HG02798 (cell line): ENCODE measurements at regions not wholly inside any gene's neighbourhood (a gene's known extent, or its start where the extent isn't known, plus 50 kb on each side); places are given as distances from the start of the nearest gene placed in this dataset.
A peak's percentile ranks its signal among the peaks of the same experiment; 100 is the strongest.
"Not testable (repeated sequence)": the region's sequence is repeated elsewhere in the genome, so short reads cannot be mapped to it uniquely, and the experiment has no call there.

Experiments
- ATAC-seq: cut with Tn5 transposase; IDR thresholded peaks from one replicate; pipeline ENCODE4 v1.9.1; 2021; ENCODE audit warnings: mild to moderate bottlenecking; ENCODE audit not compliant: unreplicated experiment, poor library complexity

DNA sequence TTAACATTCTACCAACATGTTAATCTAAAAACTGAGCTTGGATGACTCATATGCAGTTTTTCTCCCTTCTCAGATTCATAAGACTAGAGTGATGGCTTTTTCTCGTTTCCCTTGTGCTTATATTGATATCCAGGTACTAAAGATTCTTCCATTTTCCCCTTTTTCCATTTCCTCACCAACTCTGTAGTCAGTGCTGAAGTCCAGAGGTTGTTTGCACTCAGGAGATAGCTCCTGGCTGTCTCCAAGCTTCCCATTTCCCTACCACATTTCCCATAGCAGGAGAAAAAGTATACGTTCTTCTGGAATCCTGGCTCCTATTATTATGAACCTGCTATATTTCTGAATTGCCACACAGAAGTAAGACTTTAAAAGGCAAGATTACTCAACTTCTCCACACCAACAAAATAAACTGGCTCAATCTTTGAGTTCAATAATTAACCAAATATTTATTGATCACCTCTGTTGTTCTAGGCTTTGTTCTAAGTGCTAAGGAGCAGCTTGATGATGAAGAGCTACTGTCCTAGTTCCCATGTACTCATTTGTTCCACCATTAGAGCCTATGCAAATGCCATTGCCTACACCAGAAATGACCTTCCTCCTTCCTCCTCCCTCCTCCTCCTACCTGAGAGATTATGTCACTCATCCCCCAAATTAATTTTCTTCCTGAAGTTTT lies 454.4 kb upstream of the RPS6KA3 start:
- no peak for ATAC-seq

DNA sequence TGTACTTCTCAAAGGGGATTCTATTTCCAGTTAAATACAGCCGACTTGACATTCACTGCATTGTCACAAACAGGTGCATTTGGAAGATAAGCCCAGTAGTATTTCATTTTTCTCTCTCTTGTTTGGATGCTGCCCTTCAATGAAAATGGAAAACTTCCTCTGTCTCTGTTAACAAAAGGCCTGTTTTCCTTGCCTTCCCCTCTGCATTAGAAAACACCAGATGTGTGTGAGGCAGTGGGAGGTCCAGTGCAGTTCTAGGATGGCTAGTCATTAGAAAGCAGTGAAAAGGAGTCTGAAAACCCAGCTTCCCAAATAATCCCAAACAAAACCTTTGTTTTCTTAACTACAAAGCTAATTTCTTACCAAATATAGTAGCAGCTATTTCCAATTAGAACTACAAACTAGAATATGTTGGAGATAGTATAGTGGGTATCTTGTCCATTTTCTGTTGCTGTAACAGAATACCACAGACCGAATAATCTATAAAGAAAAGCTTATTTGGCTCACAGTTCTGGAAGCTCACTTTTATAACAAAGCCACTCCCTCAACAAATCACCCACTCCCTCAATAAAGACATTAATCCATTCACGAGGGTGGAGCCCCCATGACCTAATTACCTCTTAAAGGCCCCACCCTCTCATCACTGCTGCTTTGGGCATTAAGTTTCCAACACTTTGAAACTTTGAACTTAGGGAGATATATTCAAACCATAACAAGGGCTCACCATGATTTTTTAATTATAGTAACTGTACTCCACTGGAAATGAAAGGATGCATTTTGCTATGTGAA lies 452.1 kb upstream of the RPS6KA3 start:
- ATAC-seq, result no peak

DNA sequence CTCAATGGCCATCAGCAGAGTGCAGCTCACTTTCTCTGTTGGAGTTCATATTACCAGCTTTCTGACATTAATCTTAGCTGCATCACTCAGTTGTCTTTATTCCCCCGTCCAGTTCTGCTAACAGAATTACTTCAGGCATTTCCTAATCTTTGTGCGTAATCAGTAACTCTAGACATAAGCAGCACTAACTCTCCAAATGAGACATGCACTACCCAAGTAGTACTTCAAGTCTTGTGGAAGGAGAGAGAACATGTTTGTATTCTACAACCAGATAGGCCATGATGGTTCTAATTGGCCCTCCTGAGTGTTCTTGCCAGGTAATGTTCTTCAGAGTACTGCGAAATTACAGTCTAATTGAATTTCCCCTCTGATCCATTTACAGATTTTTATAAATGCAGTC lies 448.5 kb upstream of the RPS6KA3 start:
- ATAC-seq, result no peak

DNA sequence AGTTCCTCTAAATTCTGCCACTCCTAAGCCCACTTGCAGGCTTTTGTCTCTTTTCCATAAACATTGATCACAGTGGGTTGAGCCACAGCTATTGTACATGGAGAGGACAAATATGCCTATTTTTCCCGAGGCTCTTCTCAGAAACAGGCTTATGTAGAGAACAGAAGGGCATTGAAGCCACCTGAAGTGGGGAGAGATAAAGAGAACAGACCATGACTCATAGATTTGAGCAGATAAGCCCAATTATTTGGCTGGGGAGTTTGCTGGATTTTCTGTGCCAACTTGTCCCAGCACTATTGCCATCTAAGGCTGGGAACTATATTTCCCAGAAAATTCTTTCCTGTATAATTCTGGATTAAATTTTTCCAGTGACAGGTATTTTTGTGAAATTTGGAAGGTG lies 446.1 kb upstream of the RPS6KA3 start:
- no peak for ATAC-seq

DNA sequence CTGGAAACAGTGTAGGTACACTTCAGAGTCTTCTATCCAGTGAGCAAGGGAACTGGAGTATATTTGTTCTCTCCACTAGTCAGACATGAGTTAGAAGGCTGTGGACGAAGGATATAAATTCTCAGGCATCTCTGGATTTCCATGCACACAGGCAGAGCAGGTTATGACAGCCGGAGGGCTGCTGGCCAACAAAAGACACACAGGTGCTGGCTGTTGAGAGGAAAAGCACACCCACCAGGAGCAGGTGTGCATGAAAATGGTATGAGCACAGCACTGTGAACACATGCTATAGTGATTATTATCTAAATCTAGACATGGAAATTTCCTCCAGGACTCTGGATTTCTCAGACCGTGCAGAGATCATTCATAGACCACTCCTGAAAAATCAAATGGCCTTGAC lies 444.7 kb upstream of the RPS6KA3 start:
- ATAC-seq, result no peak

DNA sequence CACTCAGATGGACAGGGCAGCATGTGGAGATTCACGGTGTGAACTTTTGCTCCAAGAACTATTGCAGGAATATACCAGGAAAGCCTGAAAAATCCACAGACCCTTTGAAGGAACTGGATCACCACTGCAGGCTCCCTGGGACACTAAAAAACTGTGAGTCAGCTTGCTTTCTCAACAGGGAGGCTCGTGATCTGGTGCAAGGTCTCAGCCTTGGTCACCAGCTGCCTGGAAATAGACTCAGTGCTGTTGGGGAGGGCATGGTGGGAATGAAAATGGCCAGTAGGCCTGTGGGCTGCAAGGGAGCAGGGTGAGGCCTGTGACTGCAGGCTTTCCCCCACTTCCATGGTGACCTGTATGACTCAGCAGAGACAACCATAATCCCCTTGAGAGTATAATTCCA lies 426.4 kb upstream of the RPS6KA3 start:
- ATAC-seq, result no peak

DNA sequence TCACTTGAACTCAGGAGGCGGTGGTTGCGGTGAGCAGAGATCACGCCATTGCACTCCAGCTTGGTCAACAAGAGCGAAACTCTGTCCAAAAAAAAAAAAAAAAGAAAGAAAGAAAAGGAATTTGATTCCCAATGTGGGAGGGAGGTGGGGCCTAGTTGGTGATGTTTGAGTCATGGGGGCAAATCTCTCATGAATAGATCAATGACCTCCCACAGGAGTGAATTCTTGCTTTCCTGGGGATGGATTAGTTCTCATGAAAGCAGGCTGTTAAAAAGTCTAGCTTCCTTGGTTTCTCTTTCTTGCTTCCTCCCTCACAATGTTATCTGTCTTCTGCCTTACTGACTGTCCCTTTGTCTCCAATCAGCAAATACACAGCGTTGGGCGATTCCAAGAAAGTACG lies 419.5 kb upstream of the RPS6KA3 start:
- ATAC-seq, result no peak

DNA sequence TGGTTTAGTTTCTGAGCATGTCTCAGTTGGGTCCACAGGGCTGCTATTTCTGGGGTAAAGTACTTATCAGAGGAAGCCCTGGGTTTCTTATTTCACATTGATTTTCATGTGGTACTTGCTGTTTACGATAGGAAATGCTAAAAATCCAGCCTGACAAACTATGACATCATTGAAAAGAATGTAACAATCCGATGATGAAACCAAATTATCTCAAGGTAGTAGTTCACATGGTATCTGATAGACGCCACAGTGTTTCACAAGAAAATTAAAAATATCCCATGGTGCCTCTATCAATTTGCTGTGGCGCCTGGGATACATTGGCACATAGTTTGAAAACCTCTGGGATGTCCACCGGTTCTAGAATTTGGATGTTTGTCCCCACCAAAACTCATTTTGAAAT lies 418.9 kb upstream of the RPS6KA3 start:
- ATAC-seq, result no peak

DNA sequence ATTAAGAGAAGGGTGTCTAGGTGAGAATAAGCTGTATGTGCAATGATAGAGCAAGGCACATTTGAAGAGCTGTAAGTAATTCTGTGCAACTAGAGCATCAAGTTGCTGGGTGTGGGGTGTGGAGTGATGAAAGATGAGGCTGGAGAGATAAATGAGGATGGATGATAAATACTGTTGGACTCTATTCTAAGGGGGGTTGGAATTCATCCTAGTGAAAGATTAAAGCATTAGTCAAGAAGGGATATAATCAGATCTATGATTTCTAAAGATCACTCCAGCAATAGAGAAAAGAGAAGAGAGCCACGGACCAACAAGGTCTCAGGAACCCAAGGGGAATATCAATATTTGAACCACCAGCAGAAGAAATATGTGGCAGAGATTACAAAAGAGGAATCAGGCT lies 415.0 kb upstream of the RPS6KA3 start:
- ATAC-seq, result no peak

DNA sequence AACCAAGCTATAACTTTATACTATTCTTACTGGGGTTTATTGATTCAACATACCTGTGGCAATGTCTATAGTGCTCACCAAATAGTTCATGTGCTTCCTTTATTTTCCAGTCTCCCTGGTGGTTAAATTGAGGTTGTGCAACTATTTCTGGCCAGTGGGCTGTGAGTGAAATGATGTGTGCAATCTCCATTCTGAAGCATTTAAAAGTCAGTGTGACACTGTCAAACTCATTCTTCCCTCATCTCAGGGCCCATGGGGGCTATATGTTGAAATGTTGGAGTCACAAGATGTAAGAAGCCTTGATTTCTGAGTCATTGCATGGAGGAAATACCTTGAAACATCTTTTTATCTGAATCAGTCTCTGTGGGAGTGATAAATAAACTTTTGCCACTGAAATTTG lies 414.3 kb upstream of the RPS6KA3 start:
- no peak for ATAC-seq

DNA sequence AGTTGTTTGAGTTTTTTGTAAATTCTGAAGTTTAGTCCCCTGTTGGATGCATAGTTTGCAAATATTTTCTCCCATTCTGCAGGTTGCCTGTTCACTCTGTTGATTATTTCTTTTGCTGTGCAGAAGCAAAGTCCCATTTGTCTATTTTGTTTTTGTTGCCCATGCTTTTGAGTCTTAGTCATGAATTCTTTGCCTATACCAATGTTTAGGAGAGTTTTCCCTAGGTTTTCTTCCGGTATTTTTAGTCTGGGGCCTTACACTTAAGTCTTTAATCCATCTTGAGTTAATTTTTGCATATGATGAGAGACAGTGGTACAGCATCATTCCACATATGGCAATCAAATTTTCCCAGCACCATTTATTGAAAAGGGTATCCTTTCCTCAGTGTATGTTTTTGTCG lies 405.8 kb upstream of the RPS6KA3 start:
- ATAC-seq, result no peak

DNA sequence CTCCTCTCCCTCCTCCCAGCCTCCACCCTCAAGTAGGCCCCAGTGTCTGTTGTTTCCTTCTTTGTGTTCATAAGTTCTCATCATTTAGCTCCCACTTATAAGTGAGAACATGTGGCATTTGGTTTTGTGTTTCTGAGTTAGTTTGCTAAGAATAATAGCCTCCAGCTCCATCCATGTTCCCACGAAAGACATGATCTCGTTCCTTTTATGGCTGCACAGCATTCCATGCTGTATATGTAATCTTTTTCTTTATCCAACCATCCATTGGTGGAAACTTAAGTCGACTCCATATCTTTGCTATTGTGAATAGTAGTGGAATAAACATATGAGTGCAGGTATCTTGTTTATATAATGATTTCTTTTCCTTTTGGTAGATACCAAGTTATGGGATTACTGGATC lies 405.0 kb upstream of the RPS6KA3 start:
- ATAC-seq, result not testable (repeated sequence)

DNA sequence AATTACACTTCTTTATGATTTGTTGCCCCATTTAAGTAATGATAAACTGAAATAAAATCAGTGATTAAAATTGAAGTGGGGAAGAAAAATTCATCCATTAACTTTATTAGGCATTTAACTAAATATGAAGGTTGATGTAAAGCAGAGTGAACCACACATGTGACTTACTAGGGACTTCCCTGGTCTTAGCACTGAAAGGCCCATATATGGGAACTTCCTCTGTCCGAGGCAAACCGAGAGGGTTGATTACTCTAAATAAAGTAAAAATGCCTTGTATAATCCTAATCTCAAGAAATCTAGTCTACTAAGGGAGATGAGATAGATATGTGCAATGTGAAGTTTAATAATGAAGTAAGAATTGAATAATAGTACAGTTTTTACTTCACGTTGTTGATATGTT lies 403.9 kb upstream of the RPS6KA3 start:
- ATAC-seq, result peak; percentile 43

DNA sequence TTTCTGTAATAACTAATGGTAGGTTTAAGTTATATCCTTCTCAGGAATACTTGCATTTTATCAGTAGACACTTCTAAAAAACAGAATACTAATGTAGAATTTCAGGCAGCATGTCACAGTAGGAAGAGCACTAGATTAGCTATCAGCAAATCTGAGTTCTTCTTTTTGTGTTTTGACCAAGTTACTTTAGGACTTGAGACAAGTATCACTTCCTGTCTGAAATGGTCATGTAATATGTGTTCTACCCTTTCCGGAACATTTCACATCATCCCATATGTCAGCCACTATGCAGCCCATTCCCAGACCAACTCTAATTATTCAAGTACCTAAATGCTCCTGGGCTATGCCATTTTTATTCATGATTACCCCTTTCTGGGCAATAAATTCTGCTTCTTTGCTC lies 401.8 kb upstream of the RPS6KA3 start:
- no peak for ATAC-seq

DNA sequence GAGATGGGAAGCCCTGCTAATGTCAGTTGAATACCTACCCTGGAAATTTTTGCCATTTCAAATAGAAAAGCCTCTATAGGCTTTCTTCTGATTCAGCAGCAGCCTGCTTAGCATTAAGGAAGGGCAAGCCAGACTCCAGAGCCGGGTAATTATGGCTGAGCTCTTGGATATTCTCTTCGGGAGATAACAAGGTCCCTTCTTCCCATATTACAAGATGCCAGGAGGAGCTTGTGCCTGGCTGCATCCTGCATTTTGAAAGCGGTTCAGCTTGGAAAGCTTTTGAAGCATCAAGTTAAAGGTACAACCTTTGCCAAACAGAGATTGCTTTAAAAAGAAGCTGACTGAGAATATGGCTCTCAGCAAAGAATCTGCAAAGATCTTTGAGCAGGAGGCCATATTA lies 399.6 kb upstream of the RPS6KA3 start:
- no peak for ATAC-seq

DNA sequence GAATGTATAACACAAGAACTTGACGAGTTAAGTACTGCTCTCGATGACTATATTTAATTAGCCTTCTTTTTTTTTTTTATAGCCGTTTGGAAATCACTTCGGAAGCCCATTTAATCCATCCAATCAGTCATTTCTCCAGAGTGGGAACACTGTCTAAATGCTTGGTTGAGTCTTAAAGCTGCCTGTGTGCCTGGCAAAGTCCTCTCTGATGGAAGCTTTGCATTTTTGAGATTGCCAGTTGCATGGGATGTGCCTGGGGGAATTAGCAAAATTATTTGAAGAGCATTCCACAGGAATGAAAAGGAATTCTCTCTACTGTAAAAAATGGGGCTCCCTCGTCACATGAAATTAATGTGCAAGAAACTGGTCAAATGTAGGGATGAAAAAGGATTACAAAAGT lies 398.8 kb upstream of the RPS6KA3 start:
- ATAC-seq, result no peak

DNA sequence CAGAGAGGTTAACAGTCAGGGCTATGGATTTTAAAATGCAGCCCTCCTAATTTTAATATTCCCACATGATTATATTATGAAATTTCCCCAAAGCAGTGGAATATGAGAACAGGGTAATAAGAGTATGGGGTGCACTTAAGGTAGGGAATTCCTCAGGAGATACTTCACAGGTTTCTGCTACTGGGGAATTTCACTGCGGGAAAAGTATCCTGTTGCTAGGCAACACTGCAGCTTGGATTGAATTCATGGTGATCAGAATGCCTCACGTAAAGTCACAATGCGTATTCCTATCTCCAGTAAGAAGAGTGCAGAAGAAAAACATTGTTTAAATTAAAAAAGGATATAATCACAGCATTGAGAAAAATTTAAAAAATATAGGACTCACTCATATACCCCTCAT lies 398.1 kb upstream of the RPS6KA3 start:
- no peak for ATAC-seq

DNA sequence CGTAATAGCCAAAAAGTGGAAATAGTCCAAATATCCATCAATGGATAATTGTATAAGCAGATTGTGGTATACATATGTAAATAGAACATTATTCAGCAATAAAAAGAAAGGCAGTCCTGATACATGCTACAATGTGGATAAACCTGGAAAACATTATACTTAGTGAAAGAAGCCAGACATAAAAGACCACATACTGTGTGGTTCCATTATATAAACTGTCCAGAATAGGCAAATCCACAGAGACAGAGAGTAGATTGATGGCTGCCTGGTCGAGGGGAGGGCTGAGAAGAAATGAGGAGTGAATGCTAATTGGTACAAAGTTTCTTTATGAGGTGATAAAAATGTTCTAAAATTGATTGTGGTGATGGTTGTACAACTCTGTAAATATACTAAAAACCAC lies 397.4 kb upstream of the RPS6KA3 start:
- ATAC-seq, result no peak

DNA sequence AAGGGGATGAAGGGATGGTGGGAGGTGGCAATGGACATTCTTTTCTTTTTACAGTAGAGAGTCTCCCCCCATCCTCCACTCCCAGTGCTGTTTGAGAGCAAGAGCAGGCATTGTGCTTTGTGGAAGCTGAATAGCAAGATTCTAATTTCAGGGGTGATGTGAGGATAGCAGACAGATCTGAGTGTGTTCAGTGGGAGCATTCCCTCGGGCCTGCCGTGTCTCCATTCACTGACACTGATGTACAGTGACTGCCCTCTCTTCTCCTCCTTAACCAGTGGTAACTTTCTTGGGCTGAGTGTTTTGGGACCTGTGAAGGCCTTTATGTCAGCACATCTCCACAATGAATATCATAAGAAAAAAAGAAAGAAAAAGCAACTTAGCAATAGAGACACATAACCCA lies 396.6 kb upstream of the RPS6KA3 start:
- no peak for ATAC-seq

DNA sequence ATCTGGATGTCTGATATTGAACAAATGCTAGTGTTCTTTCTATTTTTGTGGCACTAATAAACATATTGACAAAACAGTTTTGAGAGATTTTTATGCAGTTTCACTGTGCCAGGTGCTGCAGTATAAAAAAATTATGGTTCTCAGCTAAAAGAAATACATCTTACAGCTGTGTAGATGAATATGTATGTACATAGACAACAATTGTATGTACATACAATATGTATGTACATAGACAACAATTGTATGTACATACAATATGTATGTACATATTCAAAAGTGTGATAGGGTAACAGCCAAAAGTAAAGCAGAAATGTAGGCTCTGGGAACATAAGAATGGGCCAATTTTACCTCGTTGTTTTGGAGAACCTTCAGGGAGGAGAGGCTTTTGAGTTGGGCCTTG lies 390.0 kb upstream of the RPS6KA3 start:
- no peak for ATAC-seq

DNA sequence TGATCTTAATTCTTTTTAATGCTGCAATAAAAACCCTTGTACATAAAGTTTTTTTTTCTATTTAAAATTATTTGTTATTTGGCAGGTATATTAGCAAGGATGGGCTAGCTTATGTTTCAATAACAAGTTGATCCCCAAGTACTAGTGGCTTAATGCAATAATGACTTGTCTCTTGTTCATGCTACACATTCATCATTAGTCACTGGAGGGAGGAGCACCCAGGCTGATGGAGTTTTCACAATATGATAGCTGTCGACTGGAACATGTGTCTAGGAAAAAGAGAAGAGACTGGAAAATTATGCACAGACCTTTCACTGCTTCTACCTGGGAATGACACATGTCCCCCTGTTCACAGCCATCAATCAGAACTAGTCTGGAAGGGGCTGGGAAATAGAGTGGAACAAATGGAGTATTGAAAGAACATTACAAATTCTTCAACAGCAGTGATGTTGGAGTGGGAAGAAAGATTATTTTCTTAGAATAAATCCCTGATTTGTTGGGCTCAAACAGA lies 387.9 kb upstream of the RPS6KA3 start:
- no peak for ATAC-seq

DNA sequence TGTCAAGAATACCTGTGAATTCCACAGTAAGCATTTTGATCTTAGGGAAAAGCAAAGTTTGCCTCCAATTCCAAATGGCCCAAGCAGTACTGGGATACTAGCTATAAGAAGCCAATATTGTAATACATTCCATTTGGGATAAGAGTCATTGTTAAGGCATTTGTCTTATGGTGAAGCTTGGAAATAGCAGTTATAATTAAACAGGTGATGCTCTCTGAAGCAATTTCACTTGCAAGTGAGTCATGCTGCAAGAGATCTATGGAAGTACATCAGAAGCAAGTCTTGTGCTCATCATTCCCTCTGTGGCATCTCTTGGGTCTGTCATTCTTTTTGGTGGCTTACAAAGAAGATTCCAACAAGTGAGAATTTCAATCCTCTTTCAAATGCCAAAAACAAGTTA lies 386.4 kb upstream of the RPS6KA3 start:
- ATAC-seq, result no peak
